ENCODE measurements at regions not wholly inside any gene's neighbourhood (a gene's known extent, or its start where the extent isn't known, plus 50 kb on each side); places are given as distances from the start of the nearest gene placed in this dataset.

DNA sequence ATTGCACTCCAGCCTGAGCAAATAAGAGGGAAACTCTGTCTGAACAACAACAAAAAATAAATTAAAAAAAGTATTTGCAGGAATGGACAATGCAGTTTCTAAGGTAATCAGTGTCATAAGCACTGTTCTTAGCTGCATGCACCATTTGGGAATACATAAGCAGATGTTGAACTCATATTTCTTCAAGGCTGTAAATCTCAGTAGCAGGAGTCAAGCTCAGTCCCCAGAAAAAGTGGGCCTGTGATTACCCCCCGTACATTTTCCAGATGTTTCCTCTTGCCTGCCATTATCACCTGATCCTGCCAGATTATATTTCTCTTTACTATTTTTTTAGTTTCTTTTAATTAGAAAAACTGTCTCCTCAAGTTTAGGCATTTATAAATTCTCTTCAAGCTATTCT lies 667.6 kb upstream of the ANKRD30A start:
- TF ChIP-seq, protein P1, sequence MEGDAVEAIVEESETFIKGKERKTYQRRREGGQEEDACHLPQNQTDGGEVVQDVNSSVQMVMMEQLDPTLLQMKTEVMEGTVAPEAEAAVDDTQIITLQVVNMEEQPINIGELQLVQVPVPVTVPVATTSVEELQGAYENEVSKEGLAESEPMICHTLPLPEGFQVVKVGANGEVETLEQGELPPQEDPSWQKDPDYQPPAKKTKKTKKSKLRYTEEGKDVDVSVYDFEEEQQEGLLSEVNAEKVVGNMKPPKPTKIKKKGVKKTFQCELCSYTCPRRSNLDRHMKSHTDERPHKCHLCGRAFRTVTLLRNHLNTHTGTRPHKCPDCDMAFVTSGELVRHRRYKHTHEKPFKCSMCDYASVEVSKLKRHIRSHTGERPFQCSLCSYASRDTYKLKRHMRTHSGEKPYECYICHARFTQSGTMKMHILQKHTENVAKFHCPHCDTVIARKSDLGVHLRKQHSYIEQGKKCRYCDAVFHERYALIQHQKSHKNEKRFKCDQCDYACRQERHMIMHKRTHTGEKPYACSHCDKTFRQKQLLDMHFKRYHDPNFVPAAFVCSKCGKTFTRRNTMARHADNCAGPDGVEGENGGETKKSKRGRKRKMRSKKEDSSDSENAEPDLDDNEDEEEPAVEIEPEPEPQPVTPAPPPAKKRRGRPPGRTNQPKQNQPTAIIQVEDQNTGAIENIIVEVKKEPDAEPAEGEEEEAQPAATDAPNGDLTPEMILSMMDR (conservative IDR thresholded peaks at IDR 0.05 in 1 of 2, IDR thresholded peaks at IDR 0.05 in 1 of 2; ENCODE audit: low read depth in 1 of 2, low read length in 2 of 2), result no peak
- no peak for TF ChIP-seq EZH2 (IDR thresholded peaks at IDR 0.05; ENCODE audit: low read length, missing control alignments)

Data from fibroblast of lung (primary cell).